Kidney epithelial cell (primary cell): ENCODE measurements at regions not wholly inside any gene's neighbourhood (a gene's known extent, or its start where the extent isn't known, plus 50 kb on each side); places are given as distances from the start of the nearest gene placed in this dataset.
"Not testable (repeated sequence)": the region's sequence is repeated elsewhere in the genome, so short reads cannot be mapped to it uniquely, and the experiment has no call there.

ENCODE experiments used
- DNase-seq: peaks from one replicate; pipeline ENCODE4 v3.0.0-alpha.2; 2010; ENCODE audit warnings: low read depth
- H3K27me3 ChIP-seq: 2 replicates; pipeline ENCODE4 v1.6.0; 2011; ENCODE audit warnings: low read length; ENCODE audit not compliant: control insufficient read depth, insufficient read depth
- H3K36me3 ChIP-seq: 2 replicates; pipeline ENCODE4 v1.5.1; 2011; ENCODE audit warnings: low read length; ENCODE audit not compliant: control insufficient read depth, insufficient read depth
- H3K4me3 ChIP-seq: 2 replicates; pipeline ENCODE4 v1.5.1; 2011; ENCODE audit warnings: low read depth, mild to moderate bottlenecking, control low read depth, low read length
- TF ChIP-seq, protein P1 (sequence below): IDR thresholded peaks from 2 replicates; pipeline ENCODE4 v1.5.1; 2011; ENCODE audit warnings: mild to moderate bottlenecking, moderate library complexity, low read length, control low read depth, inconsistent platforms; ENCODE audit not compliant: insufficient read depth, poor library complexity, severe bottlenecking

DNA sequence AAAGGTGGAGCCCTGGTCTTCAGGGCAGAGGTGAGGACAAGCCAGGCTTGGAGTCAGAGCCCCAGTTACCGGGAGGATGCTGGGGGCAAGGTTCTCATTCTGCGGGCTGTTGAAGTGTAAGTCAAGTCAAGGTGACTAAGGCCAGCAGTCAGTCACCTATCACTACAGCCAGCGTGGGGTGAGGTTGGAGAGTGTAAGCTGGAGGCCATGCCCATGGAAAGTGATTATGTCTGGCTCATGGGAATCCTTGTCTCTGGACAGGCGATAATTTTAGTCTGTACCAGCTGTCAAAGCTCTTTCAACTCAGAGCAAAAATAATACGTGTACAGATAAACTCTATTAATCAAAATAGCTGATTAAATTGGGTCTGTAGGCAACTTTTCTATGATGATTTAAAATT lies 143.1 kb downstream of the NR2F2 start:
- Histone ChIP-seq H3K27me3 (no peaks in the 10 kb centered on the region), H3K4me3 (no peak overlapping the region)
- TF ChIP-seq, protein P1, sequence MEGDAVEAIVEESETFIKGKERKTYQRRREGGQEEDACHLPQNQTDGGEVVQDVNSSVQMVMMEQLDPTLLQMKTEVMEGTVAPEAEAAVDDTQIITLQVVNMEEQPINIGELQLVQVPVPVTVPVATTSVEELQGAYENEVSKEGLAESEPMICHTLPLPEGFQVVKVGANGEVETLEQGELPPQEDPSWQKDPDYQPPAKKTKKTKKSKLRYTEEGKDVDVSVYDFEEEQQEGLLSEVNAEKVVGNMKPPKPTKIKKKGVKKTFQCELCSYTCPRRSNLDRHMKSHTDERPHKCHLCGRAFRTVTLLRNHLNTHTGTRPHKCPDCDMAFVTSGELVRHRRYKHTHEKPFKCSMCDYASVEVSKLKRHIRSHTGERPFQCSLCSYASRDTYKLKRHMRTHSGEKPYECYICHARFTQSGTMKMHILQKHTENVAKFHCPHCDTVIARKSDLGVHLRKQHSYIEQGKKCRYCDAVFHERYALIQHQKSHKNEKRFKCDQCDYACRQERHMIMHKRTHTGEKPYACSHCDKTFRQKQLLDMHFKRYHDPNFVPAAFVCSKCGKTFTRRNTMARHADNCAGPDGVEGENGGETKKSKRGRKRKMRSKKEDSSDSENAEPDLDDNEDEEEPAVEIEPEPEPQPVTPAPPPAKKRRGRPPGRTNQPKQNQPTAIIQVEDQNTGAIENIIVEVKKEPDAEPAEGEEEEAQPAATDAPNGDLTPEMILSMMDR, result no peak

DNA sequence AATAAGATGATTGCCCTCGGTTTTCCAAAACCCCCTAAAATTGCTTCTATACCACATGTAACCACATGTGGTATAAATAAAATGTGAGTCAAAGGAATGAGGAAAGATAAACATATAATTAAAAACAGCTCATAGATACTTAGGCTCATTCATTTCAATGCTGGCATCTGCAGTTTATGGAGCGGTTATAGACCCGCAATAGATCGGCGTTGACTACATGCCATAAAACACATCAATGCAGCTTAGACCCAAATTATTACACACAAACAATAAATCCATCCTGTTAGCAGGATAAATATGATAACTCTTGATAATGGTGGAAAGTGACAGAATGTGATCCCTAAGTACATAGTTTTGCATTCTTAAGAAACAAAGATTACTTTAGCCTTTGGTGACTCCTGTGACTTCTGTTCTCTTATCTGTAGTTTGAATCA lies 143.7 kb downstream of the NR2F2 start:
- Histone ChIP-seq H3K4me3 (no peak overlapping the region), H3K36me3 (no peaks in the 10 kb centered on the region), H3K27me3 (no peaks in the 10 kb centered on the region)
- DNase-seq, result no peak
- TF ChIP-seq, protein P1, result no peak

More for the DNA sequence above, 143.1 kb downstream of the NR2F2 start:
- no peak for DNase-seq
- no peaks in the 10 kb centered on the region for H3K36me3 ChIP-seq

DNA sequence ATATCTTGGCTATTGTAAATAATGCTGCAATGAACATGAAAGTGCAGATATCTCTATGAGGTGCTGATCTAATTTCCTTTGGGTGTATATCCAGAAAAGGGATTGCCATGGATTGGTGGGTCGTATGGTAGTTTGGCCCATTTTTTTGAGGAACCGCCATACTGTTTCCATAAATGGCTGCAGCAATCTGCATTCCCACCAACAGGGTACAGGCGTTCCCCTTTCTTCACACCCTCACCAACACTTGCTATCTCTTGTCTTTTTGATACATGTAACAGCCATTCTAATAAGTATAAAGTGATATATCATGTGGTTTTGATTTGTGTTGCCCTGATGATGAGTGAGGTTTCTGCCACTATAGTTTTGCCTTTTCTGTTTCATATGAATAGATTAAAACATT lies 146.7 kb downstream of the NR2F2 start:
- no peaks in the 10 kb centered on the region for H3K27me3 ChIP-seq
- no peak for DNase-seq
- TF ChIP-seq, protein P1, result no peak

DNA sequence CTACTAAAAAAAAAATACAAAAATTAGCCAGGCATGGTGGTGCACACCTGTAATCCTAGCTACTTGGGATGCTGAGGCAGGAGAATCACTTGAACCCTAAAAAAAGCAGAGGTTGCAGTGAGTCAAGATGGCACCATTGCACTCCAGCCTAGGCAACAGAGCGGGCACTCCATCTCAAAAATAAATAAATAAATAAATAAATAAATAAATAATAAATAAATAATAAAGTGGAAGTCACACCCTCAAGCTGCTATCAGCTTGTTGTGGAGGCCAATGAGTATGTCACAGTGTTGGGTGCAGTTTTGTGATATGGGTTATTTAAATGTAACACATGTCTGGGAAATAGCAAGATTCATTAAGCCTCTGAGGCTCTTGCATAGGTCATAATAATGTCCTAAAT lies 153.9 kb downstream of the NR2F2 start:
- H3K36me3 ChIP-seq, H3K27me3 ChIP-seq, DNase-seq, H3K4me3 ChIP-seq: not testable (repeated sequence)

More for the DNA sequence above, 146.7 kb downstream of the NR2F2 start:
- Histone ChIP-seq H3K36me3 (no peaks in the 10 kb centered on the region), H3K4me3 (no peak overlapping the region)

DNA sequence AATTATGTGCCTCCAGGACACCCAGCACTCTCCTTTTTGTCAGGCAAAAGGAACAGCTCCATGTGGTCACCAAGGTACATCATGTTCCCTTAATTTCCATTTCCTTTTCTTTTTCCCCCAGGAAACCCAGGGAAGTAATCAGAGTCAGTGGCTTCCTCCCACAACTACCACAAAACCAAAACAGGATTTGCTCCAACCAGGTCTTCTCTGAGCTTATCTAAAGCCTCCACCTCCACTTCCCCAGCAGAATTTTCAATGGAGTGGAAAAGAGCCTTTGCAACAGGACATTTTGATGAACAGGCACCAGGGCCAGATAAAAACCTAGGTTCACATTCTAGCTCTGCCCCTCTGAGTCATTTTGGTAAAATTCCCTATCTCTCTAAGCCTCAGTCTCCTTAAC lies 154.3 kb downstream of the NR2F2 start:
- Histone ChIP-seq H3K36me3 (no peaks in the 10 kb centered on the region), H3K4me3 (no peak overlapping the region), H3K27me3 (no peaks in the 10 kb centered on the region)
- TF ChIP-seq, protein P1, result no peak
- DNase-seq, result no peak

DNA sequence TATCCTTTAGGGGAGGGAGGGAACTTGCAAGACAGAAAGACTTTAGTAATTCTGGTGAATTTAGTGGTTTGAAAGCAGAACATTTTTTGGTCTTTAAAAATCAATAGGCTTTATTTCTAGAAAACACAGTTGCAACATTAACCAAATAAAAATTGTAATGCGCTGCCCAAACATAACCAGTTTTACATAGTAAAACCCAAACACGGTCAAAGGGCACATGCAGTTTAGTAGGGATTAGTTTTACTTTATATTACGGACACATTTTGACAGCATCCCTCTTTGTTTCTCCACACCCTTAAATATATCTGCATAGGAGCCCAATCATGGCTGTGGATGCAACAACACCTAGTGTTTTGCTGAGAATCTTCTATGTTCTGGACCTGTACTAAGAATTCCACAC lies 156.7 kb downstream of the NR2F2 start:
- Histone ChIP-seq H3K27me3 (no peaks in the 10 kb centered on the region), H3K4me3 (no peak overlapping the region), H3K36me3 (no peaks in the 10 kb centered on the region)
- TF ChIP-seq, protein P1, result no peak
- no peak for DNase-seq

DNA sequence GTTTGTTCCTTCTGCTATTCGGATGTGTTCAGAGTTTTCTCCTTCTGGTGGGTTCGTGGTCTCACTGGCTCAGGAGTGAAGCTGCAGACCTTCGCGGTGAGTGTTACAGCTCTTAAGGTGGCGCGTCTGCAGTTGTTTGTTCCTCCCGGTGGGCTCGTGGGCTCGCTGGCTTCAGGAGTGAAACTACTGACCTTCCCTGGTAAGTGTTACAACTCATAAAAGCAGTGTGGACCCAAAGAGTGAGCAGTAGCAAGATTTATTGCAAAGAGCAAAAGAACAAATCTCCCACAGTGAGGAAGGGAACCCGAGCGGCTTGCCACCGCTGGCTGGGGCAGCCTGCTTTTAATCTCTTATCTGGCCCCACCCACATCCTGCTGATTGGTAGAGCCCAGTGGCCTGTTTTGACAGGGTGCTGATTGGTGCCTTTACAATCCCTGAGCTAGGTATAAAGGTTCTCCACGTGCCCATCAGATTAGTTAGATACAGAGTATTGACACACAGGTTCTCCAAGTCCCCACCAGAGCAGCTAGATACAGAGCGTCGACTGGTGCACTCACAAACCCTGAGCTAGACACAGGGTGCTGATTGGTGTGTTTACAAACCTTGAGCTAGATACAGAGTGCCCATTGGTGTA lies 160.7 kb downstream of the NR2F2 start:
- H3K4me3 ChIP-seq, H3K36me3 ChIP-seq, DNase-seq, H3K27me3 ChIP-seq: not testable (repeated sequence)

DNA sequence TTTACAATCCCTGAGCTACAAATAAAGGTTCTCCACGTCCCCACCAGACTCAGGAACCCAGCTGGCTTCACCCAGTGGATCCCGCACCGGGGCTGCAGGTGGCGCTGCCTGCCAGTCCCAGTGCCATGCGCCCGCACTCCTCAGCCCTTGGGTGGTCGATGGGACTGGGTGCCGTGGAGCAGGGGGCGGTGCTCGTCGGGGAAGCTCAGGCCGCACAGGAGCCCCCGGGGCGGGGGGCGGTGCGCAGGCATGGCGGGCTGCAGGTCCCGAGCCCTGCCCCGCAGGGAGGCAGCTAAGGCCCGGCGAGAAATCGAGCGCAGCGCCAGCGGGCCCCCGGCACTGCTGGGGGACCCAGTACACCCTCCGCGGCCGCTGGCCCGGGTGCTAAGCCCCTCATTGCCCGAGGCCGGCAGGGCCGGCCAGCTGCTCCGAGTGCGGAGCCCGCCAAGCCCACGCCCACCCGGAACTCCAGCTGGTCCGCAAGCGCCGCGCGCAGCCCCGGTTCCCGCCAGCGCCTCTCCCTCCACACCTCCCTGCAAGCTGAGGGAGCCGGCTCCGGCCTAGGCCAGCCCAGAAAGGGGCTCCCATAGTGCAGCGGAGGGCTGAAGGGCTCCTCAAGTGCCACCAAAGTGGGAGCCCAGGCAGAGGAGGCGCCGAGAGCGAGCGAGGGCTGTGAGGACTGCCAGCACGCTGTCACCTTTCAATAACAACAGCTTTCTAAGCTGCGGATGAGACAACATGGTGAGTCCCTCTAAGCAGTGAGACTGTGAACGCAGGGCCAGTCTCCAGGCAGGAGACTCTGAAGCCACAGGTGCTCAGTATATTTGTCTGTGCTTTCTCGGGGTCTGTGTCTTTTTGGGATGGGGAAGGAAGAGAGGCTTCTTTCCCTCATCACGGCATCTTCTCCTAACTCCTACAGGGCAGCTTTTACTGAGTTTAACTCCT lies 161.5 kb downstream of the NR2F2 start:
- not testable (repeated sequence) for H3K36me3 ChIP-seq, H3K4me3 ChIP-seq, H3K27me3 ChIP-seq, DNase-seq
